Renal pelvis (tissue), 1 donor: ENCODE measurements at regions not wholly inside any gene's neighbourhood (a gene's known extent, or its start where the extent isn't known, plus 50 kb on each side); places are given as distances from the start of the nearest gene placed in this dataset.
"Not testable (repeated sequence)": the region's sequence is repeated elsewhere in the genome, so short reads cannot be mapped to it uniquely, and the experiment has no call there.

ENCODE experiments used
- DNase-seq: peaks from one replicate; pipeline ENCODE4 v3.0.0-alpha.2; 2013

- DNase-seq: no peak
Observed at GRCh38 chrX:110512341-110512740, 153.7 kb downstream of the RTL9 start.

GRCh38 chrX:110514509-110514908 lies 155.9 kb downstream of the RTL9 start:
- DNase-seq: no peak

GRCh38 chrX:110519501-110519900 lies 160.9 kb downstream of the RTL9 start:
- DNase-seq: no peak

GRCh38 chrX:110519906-110520452 lies 161.3 kb downstream of the RTL9 start:
- no peak for DNase-seq

GRCh38 chrX:110520652-110521051 lies 162.0 kb downstream of the RTL9 start:
- not testable (repeated sequence) for DNase-seq

GRCh38 chrX:110531873-110532580 lies 173.4 kb downstream of the RTL9 start:
- no peak for DNase-seq

- no peak for DNase-seq
Observed at GRCh38 chrX:110532581-110532931, 173.9 kb downstream of the RTL9 start.

GRCh38 chrX:110536816-110537215 lies 178.2 kb downstream of the RTL9 start:
- no peak for DNase-seq

- no peak for DNase-seq
Observed at GRCh38 chrX:110541266-110541665, 182.6 kb downstream of the RTL9 start.

GRCh38 chrX:110550854-110551253 lies 192.2 kb downstream of the RTL9 start:
- DNase-seq: not testable (repeated sequence)

- DNase-seq: no peak
Observed at GRCh38 chrX:110557864-110558263, 199.2 kb downstream of the RTL9 start.

- no peak for DNase-seq
Observed at GRCh38 chrX:110558406-110558805, 199.8 kb downstream of the RTL9 start.

- no peak for DNase-seq
Observed at GRCh38 chrX:110561034-110561433, 202.4 kb downstream of the RTL9 start.

GRCh38 chrX:110563282-110563681 lies 204.6 kb downstream of the RTL9 start:
- no peak for DNase-seq

GRCh38 chrX:110568441-110568840 lies 209.8 kb downstream of the RTL9 start:
- DNase-seq: no peak

GRCh38 chrX:110569506-110569905 lies 210.9 kb downstream of the RTL9 start:
- DNase-seq: no peak

- no peak for DNase-seq
Observed at GRCh38 chrX:110578270-110578669, 217.3 kb downstream of the CHRDL1 start.

GRCh38 chrX:110584083-110584482 lies 211.5 kb downstream of the CHRDL1 start:
- DNase-seq: no peak

- DNase-seq: peak; percentile 23
Observed at GRCh38 chrX:110588164-110588563, 207.5 kb downstream of the CHRDL1 start.

GRCh38 chrX:110588853-110589252 lies 206.8 kb downstream of the CHRDL1 start:
- no peak for DNase-seq

- DNase-seq: no peak
Observed at GRCh38 chrX:110600745-110601310, 194.8 kb downstream of the CHRDL1 start.

GRCh38 chrX:110614596-110614995 lies 181.0 kb downstream of the CHRDL1 start:
- no peak for DNase-seq
